ENCODE measurements at regions not wholly inside any gene's neighbourhood (a gene's known extent, or its start where the extent isn't known, plus 50 kb on each side); places are given as distances from the start of the nearest gene placed in this dataset.

DNA sequence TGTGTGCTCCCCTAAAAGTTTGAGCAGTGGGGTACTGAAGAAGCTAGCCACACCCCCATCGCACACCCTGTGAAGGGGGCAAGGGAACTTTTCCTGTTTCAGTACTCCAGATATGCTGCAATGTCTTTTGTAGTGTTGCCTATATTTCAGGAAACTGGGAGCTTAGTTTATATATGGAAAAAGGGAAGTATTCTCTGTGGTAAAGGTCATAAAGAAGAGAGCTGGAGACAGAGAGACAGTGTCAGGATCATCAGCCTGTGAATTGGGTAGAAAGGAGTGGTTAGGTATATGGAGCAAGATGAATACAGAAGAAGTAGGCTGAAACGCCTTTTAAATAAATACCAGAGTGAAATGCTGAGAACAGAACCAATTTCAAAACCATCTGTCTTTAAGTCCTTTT is 82.2 kb upstream of the C9orf72 start:
- H3K27ac Mint-ChIP-seq = no peak overlapping the region
- H3K4me3 Mint-ChIP-seq = no peak overlapping the region
- H3K27me3 Mint-ChIP-seq (ENCODE audit: insufficient read depth) = no peaks in the 10 kb centered on the region
- H3K4me1 Mint-ChIP-seq (ENCODE audit: low read depth) = no peaks in the 10 kb centered on the region
- intact Hi-C loops (cut with micrococcal nuclease) = no loop called here
- DNase-seq (ENCODE audit: low spot score) = no peak
- no peaks in the 10 kb centered on the region for H3K36me3 Mint-ChIP-seq (ENCODE audit: low read depth)
- no peaks in the 10 kb centered on the region for H3K9me3 Mint-ChIP-seq

DNA sequence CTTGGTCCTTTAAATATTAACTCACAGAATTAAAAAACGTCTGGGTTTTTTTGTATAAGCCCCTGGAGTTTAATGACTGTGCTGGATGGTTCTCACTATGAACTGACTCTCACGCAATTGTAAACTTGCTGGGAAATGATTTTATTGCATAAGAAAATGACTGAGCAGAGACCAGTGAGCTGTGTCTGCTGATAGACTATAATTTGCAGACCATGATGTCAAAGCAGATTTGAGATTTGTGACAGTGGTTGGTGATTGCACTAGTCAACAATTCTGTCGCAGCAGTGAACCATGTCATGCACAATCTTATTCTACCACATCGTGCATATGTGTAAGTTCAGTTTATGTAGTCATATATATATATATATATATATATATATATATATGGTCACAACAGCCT is 85.7 kb upstream of the C9orf72 start:
- no peak for DNase-seq (ENCODE audit: low spot score)
- Mint-ChIP-seq H3K36me3 (ENCODE audit: low read depth) (no peaks in the 10 kb centered on the region), H3K9me3 (no peaks in the 10 kb centered on the region), H3K4me3 (no peak overlapping the region), H3K4me1 (ENCODE audit: low read depth) (no peaks in the 10 kb centered on the region), H3K27me3 (ENCODE audit: insufficient read depth) (peaks cover 5% of the 10 kb centered on the region), H3K27ac (no peak overlapping the region)
- intact Hi-C loops (cut with micrococcal nuclease) = no loop called here

DNA sequence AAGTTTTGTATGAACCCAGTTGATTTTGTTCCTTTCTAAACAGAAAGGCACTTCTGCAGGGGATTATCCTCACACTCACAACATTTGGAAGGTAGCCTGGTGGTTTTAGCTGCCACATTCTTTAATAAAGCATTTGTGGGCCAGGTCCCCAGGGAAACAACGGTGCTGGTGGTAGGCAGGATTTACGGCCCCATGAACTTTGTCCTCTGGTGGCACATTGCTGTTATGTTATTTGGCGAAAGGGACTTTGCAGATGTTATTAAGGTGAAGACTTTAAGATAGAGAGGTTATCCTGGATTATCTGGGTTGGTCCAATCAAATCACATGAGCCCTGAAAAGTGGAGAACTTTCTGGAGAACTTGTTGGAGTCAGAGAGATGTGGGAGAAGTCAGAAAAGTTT is 86.3 kb upstream of the C9orf72 start:
- Mint-ChIP-seq H3K9me3 (no peaks in the 10 kb centered on the region), H3K27ac (no peak overlapping the region), H3K4me3 (no peak overlapping the region), H3K4me1 (ENCODE audit: low read depth) (no peaks in the 10 kb centered on the region), H3K36me3 (ENCODE audit: low read depth) (no peaks in the 10 kb centered on the region), H3K27me3 (ENCODE audit: insufficient read depth) (peaks cover 5% of the 10 kb centered on the region)
- intact Hi-C loops (cut with micrococcal nuclease) = no loop called here
- no peak for DNase-seq (ENCODE audit: low spot score)

DNA sequence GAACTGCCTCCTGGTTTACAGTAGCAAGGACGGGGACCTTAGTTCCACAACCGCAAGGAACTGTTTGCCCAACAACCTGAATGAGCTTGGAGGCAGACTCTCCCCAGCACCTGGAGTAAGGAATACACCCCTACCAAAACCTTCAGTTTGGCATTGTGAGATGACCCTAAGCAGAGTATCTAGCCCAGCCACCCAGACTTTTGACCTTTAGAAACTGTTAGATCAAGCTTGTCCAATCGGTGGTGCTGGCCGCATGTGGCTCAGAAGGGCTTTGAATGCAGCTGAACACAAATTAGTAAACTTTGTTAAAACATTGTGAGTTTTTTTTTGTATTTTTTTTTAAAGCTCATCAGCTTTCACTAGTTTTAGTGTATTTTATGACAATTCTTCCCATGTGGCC is 86.9 kb upstream of the C9orf72 start:
- Mint-ChIP-seq H3K27me3 (ENCODE audit: insufficient read depth) (peaks cover 5% of the 10 kb centered on the region), H3K4me3 (no peak overlapping the region), H3K4me1 (ENCODE audit: low read depth) (no peaks in the 10 kb centered on the region), H3K27ac (no peak overlapping the region), H3K9me3 (no peaks in the 10 kb centered on the region), H3K36me3 (ENCODE audit: low read depth) (no peaks in the 10 kb centered on the region)
- intact Hi-C loops (cut with micrococcal nuclease) = no loop called here
- DNase-seq (ENCODE audit: low spot score) = no peak

DNA sequence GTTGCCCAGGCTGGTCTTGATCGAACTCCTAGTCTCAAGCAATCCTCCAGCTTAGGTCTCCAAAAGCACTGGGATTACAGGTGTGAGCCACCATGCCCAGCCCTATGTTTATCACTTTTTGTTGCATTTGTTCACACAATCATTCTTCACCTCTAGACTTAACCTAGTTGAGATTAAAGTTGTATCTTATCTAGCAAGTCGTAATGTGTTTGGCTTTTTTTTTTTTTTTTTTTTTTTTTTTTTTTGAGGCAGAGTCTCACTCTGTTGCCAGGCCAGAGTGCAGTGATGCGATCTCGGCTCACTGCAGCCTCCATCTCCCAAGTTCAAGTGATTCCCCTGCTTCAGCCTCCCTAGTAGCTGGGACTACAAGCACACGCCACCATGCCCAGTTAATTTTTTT is 90.2 kb upstream of the C9orf72 start:
- Mint-ChIP-seq H3K4me3 (no peak overlapping the region), H3K4me1 (ENCODE audit: low read depth) (no peaks in the 10 kb centered on the region), H3K27ac (no peak overlapping the region), H3K36me3 (ENCODE audit: low read depth) (no peaks in the 10 kb centered on the region), H3K27me3 (ENCODE audit: insufficient read depth) (peaks cover 5% of the 10 kb centered on the region), H3K9me3 (no peaks in the 10 kb centered on the region)
- intact Hi-C loops (cut with micrococcal nuclease) = no loop called here
- DNase-seq (ENCODE audit: low spot score) = no peak

DNA sequence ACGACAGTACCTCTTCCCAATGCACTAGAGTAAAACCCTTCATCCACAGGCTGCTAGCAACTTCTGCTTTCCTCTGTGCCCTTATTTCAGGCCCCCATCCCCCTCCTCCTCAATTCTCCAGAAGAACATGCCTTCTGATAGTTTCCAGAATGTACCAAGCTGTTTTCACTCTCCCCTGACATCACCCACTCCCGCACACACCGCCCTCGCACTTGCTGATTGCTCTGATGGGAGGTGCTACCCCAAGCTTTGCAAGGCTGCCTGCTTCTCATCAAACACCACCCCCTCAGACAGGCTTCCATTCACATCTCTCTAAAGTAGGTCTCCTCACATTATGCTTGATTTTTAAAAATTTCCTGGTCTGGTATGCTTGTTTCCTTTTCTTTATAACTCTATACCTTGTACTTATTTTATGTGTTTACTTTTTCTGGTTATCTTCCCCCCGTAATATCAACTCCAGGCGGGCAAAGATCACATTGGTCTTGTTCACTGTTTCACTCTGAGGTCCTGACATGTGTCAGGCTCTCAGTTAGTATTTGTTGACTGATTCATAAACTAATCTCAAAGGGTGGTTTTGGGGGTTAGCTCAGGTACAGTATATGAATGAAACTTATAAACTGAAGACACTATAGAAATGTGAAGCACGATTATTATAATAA is 91.0 kb upstream of the C9orf72 start:
- H3K27ac Mint-ChIP-seq = no peak overlapping the region
- H3K9me3 Mint-ChIP-seq = no peaks in the 10 kb centered on the region
- intact Hi-C loops (cut with micrococcal nuclease) = no loop called here
- DNase-seq (ENCODE audit: low spot score) = no peak
- no peaks in the 10 kb centered on the region for H3K36me3 Mint-ChIP-seq (ENCODE audit: low read depth)
- H3K27me3 Mint-ChIP-seq (ENCODE audit: insufficient read depth) = peaks cover 5% of the 10 kb centered on the region
- no peaks in the 10 kb centered on the region for H3K4me1 Mint-ChIP-seq (ENCODE audit: low read depth)
- no peak overlapping the region for H3K4me3 Mint-ChIP-seq

DNA sequence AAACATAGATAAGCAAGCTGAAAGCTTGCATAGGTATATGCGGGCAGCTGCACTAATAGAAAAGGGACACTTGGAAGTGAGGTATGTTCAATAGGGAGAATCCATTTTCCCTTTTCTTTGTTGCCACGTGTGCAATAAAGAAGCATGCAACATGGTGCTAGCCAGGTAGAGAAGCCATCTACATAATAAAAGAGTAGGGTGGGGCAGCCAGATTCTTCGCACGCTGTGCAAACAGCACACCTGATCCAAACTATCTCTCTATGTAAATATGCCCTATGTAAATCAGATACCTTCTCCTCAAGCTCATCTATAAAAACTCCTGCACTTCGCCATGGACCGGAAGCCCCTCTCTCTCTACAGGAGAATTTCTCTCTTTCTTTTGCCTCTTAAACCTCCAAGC is 91.9 kb upstream of the C9orf72 start:
- Mint-ChIP-seq H3K9me3 (no peaks in the 10 kb centered on the region), H3K36me3 (ENCODE audit: low read depth) (no peaks in the 10 kb centered on the region), H3K27me3 (ENCODE audit: insufficient read depth) (peaks cover 5% of the 10 kb centered on the region), H3K4me1 (ENCODE audit: low read depth) (no peaks in the 10 kb centered on the region), H3K4me3 (no peak overlapping the region), H3K27ac (no peak overlapping the region)
- no peak for DNase-seq (ENCODE audit: low spot score)
- intact Hi-C loops (cut with micrococcal nuclease) = no loop called here

DNA sequence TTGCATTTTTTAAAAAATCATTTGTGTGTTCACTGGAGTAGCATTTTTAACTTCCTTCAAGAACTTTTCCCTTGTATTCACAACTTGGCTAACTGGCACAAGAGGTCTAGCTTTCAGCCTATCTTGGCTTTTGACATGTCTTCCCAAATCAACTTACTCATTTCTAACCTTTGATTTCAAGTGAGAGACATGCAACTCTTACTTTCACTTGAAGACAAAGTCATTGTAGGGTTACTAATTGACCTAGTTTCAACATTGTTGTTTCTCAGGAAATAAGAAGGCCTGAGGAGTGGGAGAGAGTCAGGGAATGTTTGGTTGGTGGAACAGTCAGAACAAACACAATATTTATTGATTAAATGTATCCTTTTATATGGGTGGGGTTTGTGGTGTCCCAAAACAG is 95.0 kb upstream of the C9orf72 start:
- Mint-ChIP-seq H3K27me3 (ENCODE audit: insufficient read depth) (no peaks in the 10 kb centered on the region), H3K4me1 (ENCODE audit: low read depth) (no peaks in the 10 kb centered on the region), H3K36me3 (ENCODE audit: low read depth) (no peaks in the 10 kb centered on the region), H3K27ac (no peak overlapping the region), H3K4me3 (no peak overlapping the region), H3K9me3 (no peaks in the 10 kb centered on the region)
- no peak for DNase-seq (ENCODE audit: low spot score)
- intact Hi-C loops (cut with micrococcal nuclease) = no loop called here

DNA sequence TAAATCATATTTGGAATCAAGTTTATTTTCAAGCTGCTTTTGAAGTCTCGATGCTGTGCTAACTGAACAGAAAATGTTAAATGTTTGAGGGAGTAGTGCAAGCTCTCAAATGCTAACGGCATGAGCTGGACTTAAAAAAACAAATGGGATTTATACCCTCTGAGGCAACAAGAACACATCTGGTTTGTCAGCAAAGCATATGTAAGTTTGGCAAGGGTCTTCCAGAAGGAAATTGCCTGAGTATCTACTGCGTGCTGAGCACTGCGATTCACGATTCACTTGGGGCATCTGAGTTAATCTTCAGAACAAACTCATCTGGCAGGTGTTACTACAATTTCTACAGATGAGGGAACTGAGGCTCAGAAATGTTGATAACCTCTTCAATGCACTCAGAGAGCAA is 98.4 kb upstream of the C9orf72 start:
- H3K4me3 Mint-ChIP-seq = no peak overlapping the region
- H3K27ac Mint-ChIP-seq = no peak overlapping the region

DNA sequence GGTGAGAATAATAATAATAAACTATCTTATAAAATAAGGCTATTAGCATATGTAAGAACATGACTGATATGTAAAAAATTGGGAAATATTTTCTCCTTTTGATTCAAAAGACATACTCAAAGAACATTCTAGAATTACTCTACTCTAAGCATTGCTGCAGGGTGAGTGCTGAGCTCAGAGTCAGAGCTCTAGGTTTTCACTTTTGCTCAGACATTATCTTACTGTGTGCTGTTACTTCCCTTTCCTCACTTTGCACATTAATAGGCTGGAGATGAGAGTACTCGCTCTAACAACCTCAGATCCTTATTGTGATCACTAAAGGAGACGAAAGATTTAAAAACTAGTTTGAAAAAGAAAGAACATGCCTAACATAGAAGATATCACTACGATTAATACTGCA is 99.4 kb upstream of the C9orf72 start:
- peaks cover 2% of the 10 kb centered on the region for H3K27me3 Mint-ChIP-seq (ENCODE audit: insufficient read depth)
- H3K27ac Mint-ChIP-seq = no peak overlapping the region
- no peaks in the 10 kb centered on the region for H3K36me3 Mint-ChIP-seq (ENCODE audit: low read depth)
- H3K9me3 Mint-ChIP-seq = no peaks in the 10 kb centered on the region
- intact Hi-C loops (cut with micrococcal nuclease) = no loop called here
- H3K4me3 Mint-ChIP-seq = no peak overlapping the region
- H3K4me1 Mint-ChIP-seq (ENCODE audit: low read depth) = no peaks in the 10 kb centered on the region
- no peak for DNase-seq (ENCODE audit: low spot score)

More for the DNA sequence above, 98.4 kb upstream of the C9orf72 start:
- DNase-seq (ENCODE audit: low spot score) = no peak
- Mint-ChIP-seq H3K36me3 (ENCODE audit: low read depth) (no peaks in the 10 kb centered on the region), H3K27me3 (ENCODE audit: insufficient read depth) (peaks cover 2% of the 10 kb centered on the region), H3K4me1 (ENCODE audit: low read depth) (no peaks in the 10 kb centered on the region), H3K9me3 (no peaks in the 10 kb centered on the region)
- intact Hi-C loops (cut with micrococcal nuclease) = no loop called here

DNA sequence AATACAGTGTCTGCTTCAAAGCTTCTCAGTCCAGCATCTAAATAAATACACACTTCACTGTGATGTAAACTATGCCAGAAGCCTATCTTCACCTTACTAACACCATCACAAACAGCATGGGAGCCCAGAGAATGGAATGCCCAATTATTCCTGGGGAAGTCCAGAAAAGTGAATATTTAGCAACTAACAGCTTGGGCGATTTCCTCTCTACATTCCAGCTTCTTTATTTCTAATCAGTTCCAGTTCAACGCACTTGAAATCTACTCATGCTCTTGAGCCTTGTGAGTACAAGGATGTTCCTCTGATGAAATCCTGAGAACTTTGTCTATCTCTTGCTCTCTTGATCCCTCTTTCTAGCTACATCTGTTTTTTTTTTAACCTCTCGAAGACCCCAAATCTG is 100.4 kb upstream of the C9orf72 start:
- no peak for DNase-seq (ENCODE audit: low spot score)
- Mint-ChIP-seq H3K9me3 (no peaks in the 10 kb centered on the region), H3K4me1 (ENCODE audit: low read depth) (no peaks in the 10 kb centered on the region), H3K27ac (no peak overlapping the region), H3K4me3 (no peak overlapping the region), H3K36me3 (ENCODE audit: low read depth) (no peaks in the 10 kb centered on the region), H3K27me3 (ENCODE audit: insufficient read depth) (peaks cover 2% of the 10 kb centered on the region)
- intact Hi-C loops (cut with micrococcal nuclease) = no loop called here

DNA sequence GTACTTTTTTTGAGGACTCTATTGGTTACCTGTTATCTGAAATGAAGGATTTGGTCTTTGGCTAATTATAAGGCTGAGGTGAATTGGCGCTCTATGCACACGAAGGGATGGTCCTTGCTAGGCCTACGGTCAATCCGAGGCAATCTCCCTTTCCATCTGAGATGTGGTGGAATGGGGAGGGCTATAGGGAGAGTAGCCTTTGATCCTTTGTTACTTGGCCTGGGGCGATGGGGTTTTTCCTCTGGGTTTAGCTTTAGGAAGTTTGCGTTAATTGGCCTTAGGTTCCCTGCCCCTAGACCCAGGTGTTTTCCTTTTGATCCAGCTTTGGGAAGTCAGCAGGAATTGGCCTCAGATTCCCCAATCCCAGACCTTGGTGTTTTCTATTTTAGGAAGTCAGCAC is 102.1 kb upstream of the C9orf72 start:
- intact Hi-C loops (cut with micrococcal nuclease) = no loop called here
- Mint-ChIP-seq H3K27ac (no peak overlapping the region), H3K9me3 (no peaks in the 10 kb centered on the region), H3K4me3 (no peak overlapping the region), H3K36me3 (ENCODE audit: low read depth) (no peaks in the 10 kb centered on the region), H3K4me1 (ENCODE audit: low read depth) (no peaks in the 10 kb centered on the region), H3K27me3 (ENCODE audit: insufficient read depth) (peaks cover 4% of the 10 kb centered on the region)
- no peak for DNase-seq (ENCODE audit: low spot score)

DNA sequence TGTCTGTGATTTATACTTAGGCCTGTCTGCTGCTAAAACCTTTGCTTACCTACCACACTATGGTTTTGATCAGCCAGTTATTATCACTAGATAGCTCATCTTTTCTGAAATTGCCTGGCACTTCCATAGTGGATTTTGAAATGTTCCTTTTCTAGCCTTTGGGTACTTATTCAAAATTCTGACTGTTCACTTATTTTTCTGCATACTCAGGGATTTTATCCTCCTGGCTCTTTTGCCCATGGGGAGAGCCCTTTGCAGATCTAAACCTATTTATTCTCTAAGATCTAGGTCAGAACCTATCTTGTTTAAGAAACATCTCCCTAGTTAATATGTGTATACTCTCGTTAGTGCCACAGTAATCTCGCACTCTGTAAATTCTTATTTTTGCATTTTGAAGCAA is 103.5 kb upstream of the C9orf72 start:
- no peak for DNase-seq (ENCODE audit: low spot score)
- Mint-ChIP-seq H3K27ac (no peak overlapping the region), H3K4me3 (no peak overlapping the region), H3K36me3 (ENCODE audit: low read depth) (no peaks in the 10 kb centered on the region), H3K4me1 (ENCODE audit: low read depth) (no peaks in the 10 kb centered on the region), H3K9me3 (no peaks in the 10 kb centered on the region), H3K27me3 (ENCODE audit: insufficient read depth) (peaks cover 4% of the 10 kb centered on the region)
- intact Hi-C loops (cut with micrococcal nuclease) = no loop called here

DNA sequence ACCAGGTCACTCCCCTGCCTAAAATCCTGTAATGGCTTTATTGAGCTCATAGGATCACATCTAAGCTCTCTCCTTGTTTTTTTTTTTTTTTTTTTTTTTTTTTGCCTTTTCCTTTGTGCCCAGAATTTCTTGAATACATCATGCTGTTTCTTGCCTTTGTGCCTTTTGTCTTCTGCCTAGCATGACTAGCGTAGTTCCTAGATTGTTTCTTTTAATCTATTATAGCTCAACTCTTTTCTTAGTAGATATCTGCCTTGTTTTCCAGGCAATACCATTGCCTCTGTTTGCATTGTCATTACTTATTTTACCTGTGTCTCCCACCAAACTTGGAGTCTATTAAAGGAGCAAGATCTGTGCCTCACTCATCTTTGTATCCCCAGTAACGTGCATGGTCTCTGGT is 106.1 kb upstream of the C9orf72 start:
- Mint-ChIP-seq H3K27ac (no peak overlapping the region), H3K36me3 (ENCODE audit: low read depth) (no peaks in the 10 kb centered on the region), H3K27me3 (ENCODE audit: insufficient read depth) (peaks cover 3% of the 10 kb centered on the region), H3K4me3 (no peak overlapping the region), H3K4me1 (ENCODE audit: low read depth) (no peaks in the 10 kb centered on the region), H3K9me3 (no peaks in the 10 kb centered on the region)
- DNase-seq (ENCODE audit: low spot score) = no peak
- intact Hi-C loops (cut with micrococcal nuclease) = no loop called here
